Karpas-422 (cell line): ENCODE measurements at regions not wholly inside any gene's neighbourhood (a gene's known extent, or its start where the extent isn't known, plus 50 kb on each side); places are given as distances from the start of the nearest gene placed in this dataset.

ENCODE experiments used
- DNase-seq: peaks from one replicate; pipeline ENCODE4 v3.0.0-alpha.2; 2015
- H2AFZ ChIP-seq: fragments of 200-600 bp; sonication (generic); 2 replicates; pipeline ENCODE4 v1.6.1; 2014; ENCODE audit warnings: antibody characterized with exemption, low read length, mixed read lengths
- H3K27ac ChIP-seq: fragments of 200-600 bp; sonication (generic); 2 replicates; pipeline ENCODE4 v1.5.1; 2014; ENCODE audit warnings: mild to moderate bottlenecking, low read length, moderate library complexity
- H3K27me3 ChIP-seq: fragments of 200-600 bp; sonication (generic); 2 replicates; pipeline ENCODE4 v1.6.1; 2014; ENCODE audit warnings: low read length, mixed read lengths
- H3K36me3 ChIP-seq: fragments of 200-600 bp; sonication (generic); 2 replicates; pipeline ENCODE4 v1.6.1; 2014; ENCODE audit warnings: low read length, mixed read lengths; ENCODE audit not compliant: insufficient read depth
- H3K4me1 ChIP-seq: fragments of 200-600 bp; sonication (generic); 2 replicates; pipeline ENCODE4 v1.6.1; 2014; ENCODE audit warnings: mild to moderate bottlenecking, low read length, mixed read lengths
- H3K4me2 ChIP-seq: fragments of 200-600 bp; sonication (generic); 2 replicates; pipeline ENCODE4 v1.6.1; 2014; ENCODE audit warnings: low read length, low read depth, mild to moderate bottlenecking; ENCODE audit not compliant: poor library complexity, severe bottlenecking
- H3K4me3 ChIP-seq: fragments of 200-600 bp; sonication (generic); 2 replicates; pipeline ENCODE4 v1.5.1; 2014; ENCODE audit warnings: mild to moderate bottlenecking, antibody characterized with exemption, low read length, mixed read lengths
- H3K79me2 ChIP-seq: fragments of 200-600 bp; sonication (generic); 2 replicates; pipeline ENCODE4 v1.6.1; 2014; ENCODE audit warnings: mild to moderate bottlenecking, low read length, mixed read lengths
- H3K9ac ChIP-seq: fragments of 200-600 bp; sonication (generic); 2 replicates; pipeline ENCODE4 v1.6.0; 2014; ENCODE audit warnings: low read length
- H3K9me2 ChIP-seq: fragments of 200-600 bp; sonication (generic), shearing (Covaris generic); replicated peaks from 2 replicates; pipeline ENCODE4 v1.6.0; 2014; ENCODE audit warnings: mild to moderate bottlenecking, low read length, moderate library complexity; ENCODE audit not compliant: insufficient read depth
- H3K9me3 ChIP-seq: fragments of 300-700, 200-600 bp; sonication (generic); 2 replicates; pipeline ENCODE4 v1.6.1; 2014; ENCODE audit warnings: low read length, mixed read lengths
- H4K20me1 ChIP-seq: fragments of 200-600 bp; sonication (generic); 2 replicates; pipeline ENCODE4 v1.6.1; 2014; ENCODE audit warnings: mild to moderate bottlenecking, antibody characterized with exemption, low read length, low read depth; ENCODE audit not compliant: insufficient read depth

DNA sequence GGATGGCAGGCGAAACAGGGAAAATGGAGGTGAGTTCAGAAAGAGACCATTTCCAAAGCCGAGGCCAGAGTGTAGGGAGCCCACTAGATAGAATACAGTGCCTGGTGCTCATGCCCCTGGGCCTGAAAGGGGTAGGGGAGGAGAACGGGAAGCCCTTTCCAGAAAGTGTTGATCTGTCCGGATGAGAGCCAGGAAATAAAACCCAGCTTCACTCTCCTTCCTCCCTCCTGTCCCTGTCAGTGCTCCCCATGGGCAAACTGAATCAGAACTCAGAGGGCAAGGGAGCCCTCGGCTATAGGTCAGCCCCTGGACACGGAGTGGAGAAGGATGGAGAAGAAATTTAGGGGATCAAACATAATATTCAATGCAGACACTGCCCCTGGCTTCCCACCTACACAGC lies 57.7 kb upstream of the RPL38 start:
- Histone ChIP-seq H3K4me1 (no peaks in the 10 kb centered on the region), H3K9me2 (no peaks in the 10 kb centered on the region), H3K4me2 (no peak overlapping the region), H3K4me3 (no peak overlapping the region), H3K9ac (no peak overlapping the region), H4K20me1 (no peaks in the 10 kb centered on the region), H3K27me3 (no peaks in the 10 kb centered on the region), H3K36me3 (no peaks in the 10 kb centered on the region), H3K79me2 (no peaks in the 10 kb centered on the region), H3K9me3 (peaks cover 18% of the 10 kb centered on the region), H3K27ac (no peak overlapping the region), H2AFZ (no peak overlapping the region)
- no peak for DNase-seq

DNA sequence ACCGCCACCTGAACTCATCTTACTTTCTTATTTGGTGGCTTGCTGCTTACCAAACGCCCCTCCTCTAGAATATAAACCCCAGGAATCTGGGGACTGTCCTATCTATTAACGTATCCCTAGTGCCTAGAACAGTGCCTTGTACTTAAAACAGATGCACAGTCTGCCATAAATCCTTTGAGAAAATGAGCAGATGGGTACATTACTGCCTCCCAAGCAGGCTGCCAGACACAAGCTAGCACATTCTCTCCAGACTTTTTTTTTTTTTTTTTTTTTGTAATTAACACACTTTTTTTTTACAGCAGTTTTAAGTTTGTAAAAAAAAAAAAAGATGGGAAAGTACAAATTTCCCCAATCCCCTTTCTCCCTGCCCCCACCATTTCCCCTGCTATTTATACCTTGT lies 57.3 kb upstream of the RPL38 start:
- H3K4me1 ChIP-seq, result no peaks in the 10 kb centered on the region
- H3K9me2 ChIP-seq, result no peaks in the 10 kb centered on the region
- H3K4me3 ChIP-seq, result no peak overlapping the region
- no peak overlapping the region for H2AFZ ChIP-seq
- H4K20me1 ChIP-seq, result no peaks in the 10 kb centered on the region
- H3K9ac ChIP-seq, result no peak overlapping the region
- H3K27ac ChIP-seq, result no peak overlapping the region
- no peaks in the 10 kb centered on the region for H3K36me3 ChIP-seq
- H3K79me2 ChIP-seq, result no peaks in the 10 kb centered on the region
- H3K4me2 ChIP-seq, result no peak overlapping the region
- H3K27me3 ChIP-seq, result no peaks in the 10 kb centered on the region
- peaks cover 18% of the 10 kb centered on the region for H3K9me3 ChIP-seq
- DNase-seq, result no peak

DNA sequence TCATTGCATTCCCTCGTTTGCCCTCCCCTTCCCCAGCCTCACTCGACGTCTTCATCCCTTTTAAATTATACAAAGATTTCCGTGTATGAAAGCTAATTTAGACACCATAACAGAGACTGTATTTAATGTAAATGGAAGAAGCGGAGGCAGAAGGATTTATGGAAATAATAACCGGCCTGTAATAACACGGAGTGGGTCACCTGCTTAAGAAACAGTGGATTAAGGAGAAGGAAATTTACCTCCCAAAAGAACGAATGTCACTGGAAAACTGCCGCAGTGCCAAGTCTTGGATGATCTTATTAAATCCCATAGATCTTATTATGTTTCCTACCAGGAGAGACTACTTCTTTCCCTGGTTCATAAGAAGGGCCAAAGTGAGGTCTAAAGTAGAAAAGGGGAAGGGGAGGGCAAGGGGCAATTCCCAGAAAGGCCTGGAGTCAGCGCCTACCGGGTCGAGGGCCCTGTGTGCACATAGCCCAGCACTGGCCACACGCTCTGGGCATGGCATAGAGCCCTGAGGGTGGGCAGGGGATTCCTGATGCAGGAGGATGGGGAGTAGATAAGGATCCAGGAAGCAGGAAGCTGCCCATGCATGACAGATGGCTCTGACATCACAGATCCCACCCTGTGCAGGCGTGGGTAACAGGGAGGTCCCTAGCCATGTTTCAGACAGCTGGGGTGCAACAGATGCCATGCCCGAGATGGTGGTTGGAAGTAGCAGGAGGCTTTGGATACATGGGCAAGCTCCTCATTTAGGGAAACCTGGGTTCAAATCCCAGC lies 56.2 kb upstream of the RPL38 start:
- Histone ChIP-seq H3K27me3 (no peaks in the 10 kb centered on the region), H2AFZ (no peak overlapping the region), H3K4me1 (no peaks in the 10 kb centered on the region), H3K4me2 (no peak overlapping the region), H3K27ac (no peak overlapping the region), H3K36me3 (no peaks in the 10 kb centered on the region), H3K79me2 (no peaks in the 10 kb centered on the region), H4K20me1 (no peaks in the 10 kb centered on the region), H3K9me3 (peaks cover 12% of the 10 kb centered on the region), H3K4me3 (no peak overlapping the region), H3K9me2 (no peaks in the 10 kb centered on the region), H3K9ac (no peak overlapping the region)
- DNase-seq, result no peak

DNA sequence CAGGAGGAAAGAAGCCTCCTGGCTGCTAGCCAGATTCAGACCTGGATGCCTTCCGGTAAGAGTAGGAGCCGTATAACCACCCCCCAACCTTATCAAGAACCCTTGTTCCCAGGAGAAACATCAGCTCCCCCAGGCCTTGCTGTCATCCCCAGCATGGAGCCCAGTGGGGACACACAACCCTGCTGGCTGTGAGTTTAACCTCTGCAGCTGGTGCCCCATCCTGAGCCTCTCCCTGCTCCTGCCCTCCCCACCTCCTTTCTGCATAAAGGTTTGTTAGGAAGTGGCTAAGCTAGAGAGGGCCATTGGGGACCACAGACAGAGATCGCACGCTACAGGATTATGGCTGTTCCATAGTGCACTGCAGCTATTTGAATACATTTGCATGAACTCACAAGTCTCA lies 55.5 kb upstream of the RPL38 start:
- no peaks in the 10 kb centered on the region for H3K36me3 ChIP-seq
- no peaks in the 10 kb centered on the region for H3K9me2 ChIP-seq
- H3K4me1 ChIP-seq, result no peaks in the 10 kb centered on the region
- no peak overlapping the region for H3K9ac ChIP-seq
- no peak overlapping the region for H3K4me3 ChIP-seq
- no peaks in the 10 kb centered on the region for H3K79me2 ChIP-seq
- no peaks in the 10 kb centered on the region for H3K27me3 ChIP-seq
- peaks cover 9% of the 10 kb centered on the region for H3K9me3 ChIP-seq
- H2AFZ ChIP-seq, result no peak overlapping the region
- DNase-seq, result no peak
- H3K4me2 ChIP-seq, result no peak overlapping the region
- no peaks in the 10 kb centered on the region for H4K20me1 ChIP-seq
- no peak overlapping the region for H3K27ac ChIP-seq

DNA sequence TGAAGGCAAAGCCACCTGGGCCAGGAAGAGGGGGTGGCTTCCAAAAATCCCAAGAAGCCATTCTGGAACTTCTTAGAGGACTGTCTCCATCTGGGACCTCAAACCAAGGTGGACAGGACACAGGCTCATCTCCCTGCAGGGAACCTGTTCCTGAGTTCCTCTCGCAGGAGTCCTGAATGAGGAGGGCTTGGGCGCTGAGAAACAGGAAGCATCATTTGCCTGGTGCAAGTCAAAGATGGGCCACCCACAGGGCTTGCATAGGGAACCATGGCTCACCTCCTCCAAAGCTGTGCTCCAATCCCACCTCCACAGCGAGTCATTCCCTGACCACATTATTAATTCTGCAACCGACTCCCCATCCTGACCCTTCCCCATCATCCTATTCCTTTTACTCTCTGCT lies 55.0 kb upstream of the RPL38 start:
- Histone ChIP-seq H3K9me2 (no peaks in the 10 kb centered on the region), H3K9ac (no peak overlapping the region), H3K4me3 (no peak overlapping the region), H3K79me2 (no peaks in the 10 kb centered on the region), H3K4me1 (no peaks in the 10 kb centered on the region), H4K20me1 (no peaks in the 10 kb centered on the region), H2AFZ (no peak overlapping the region), H3K36me3 (no peaks in the 10 kb centered on the region), H3K27ac (no peak overlapping the region), H3K4me2 (no peak overlapping the region), H3K9me3 (peaks cover 6% of the 10 kb centered on the region; the same call in 1 of the 2 replicates), H3K27me3 (no peaks in the 10 kb centered on the region)
- DNase-seq, result no peak

DNA sequence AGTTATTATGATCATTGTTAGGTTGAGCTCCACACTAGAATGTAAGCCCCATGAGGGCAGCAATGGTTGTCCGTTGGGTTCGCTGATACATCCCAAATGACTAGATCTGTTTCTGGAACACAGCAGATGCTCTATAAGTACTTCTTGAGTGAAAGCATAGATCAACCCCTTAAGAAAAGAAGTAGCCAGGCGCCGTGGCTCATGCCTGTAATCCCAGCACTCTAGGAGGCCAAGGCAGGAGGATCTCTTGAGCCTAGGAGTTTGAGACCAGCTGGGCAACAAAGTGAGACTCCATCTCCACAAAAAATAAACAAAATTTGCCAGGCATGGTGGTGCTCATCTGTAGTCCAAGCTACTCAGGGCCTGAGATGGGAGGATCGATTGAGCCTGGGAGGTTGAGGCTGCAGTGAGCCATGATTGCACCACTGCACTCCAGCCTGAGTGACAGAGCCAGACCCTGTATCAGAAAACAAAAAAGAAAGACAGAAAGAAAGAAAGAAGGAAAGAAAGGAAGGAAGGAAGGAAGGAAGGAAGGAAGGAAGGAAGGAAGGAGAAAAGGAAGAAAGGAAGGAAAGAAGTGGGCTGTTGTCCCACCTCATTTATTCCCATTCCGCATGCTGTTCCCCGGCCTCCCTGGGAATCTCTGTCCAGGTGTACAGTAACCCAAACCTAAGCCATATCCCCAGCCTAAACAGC lies 54.4 kb upstream of the RPL38 start:
- Histone ChIP-seq H4K20me1 (no peaks in the 10 kb centered on the region), H3K9ac (no peak overlapping the region), H3K27me3 (no peaks in the 10 kb centered on the region), H3K4me3 (no peak overlapping the region), H3K79me2 (no peaks in the 10 kb centered on the region), H3K9me2 (no peaks in the 10 kb centered on the region), H3K9me3 (no peaks in the 10 kb centered on the region), H3K27ac (no peak overlapping the region), H3K4me2 (no peak overlapping the region), H2AFZ (no peak overlapping the region), H3K36me3 (no peaks in the 10 kb centered on the region), H3K4me1 (no peaks in the 10 kb centered on the region)
- no peak for DNase-seq

DNA sequence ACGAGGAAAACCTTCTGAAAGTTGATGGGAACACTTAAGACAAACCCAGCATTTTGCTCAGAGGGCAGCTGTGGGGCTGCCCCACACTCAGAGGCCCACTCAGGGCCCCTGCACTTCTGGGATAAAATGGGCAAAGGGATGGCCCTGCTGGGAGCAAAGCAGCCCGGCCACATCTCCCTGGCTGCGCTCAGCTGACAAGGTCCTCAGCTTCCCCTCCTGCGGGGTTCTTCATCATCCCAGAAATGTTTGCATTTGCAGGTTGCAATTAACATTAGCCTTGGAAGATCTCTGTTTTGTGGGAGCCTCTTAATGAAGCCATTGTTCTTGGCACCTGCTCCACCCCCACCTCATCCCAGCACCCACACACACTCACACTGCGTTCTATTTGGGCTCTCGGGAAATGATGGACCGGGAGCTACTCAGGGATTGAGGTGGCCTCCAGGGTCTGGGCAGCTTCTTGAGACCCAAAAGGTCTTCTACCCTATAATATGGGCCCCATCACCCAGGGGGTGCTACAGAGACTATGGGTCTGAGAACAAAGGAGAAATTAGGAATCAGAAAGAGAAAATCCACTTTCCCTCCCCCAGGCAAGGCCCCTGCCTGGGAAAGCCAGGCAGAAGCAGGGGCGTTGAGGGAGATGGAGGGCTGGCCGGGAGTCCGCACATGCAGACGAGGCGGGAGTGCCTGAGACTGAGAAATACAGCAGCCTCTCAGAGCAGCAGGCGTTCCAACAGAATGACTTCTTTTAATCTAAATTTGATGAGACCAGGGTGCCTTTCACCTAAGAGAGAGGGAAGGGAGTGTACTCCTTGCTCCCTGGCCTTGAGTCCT lies 53.7 kb upstream of the RPL38 start:
- no peaks in the 10 kb centered on the region for H3K9me3 ChIP-seq
- H3K4me2 ChIP-seq, result no peak overlapping the region
- no peak overlapping the region for H3K4me3 ChIP-seq

DNA sequence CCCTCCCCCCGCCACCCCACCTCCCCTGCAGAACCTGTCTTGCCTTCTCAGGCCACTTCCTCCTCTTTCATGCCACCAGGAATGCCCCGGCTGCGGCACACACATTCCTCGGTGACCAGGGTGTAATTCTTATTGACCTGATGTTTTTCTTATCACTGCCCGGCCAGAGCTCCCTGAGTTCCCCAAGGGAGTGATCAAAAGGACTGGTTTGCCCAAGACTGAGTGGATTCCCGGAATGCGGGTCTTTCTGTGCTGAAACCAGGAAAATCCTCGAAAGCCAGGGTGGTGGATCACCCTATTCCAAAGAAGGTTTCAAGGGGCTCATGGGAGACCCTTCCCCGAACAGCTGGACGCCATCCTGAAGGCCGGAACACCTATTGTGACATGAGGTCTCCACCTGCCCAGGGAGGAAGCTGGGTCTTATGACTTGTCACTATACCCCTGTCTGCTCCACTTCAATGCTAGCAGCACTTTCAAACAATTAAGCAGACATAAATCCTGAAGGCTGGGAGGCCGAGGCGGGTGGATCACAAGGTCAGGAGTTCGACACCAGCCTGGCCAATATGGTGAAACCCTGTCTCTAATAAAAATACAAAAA lies 53.0 kb upstream of the RPL38 start:
- no peaks in the 10 kb centered on the region for H3K36me3 ChIP-seq
- no peak overlapping the region for H3K4me3 ChIP-seq
- no peak for DNase-seq

More for the DNA sequence above, 53.7 kb upstream of the RPL38 start:
- Histone ChIP-seq H3K79me2 (no peaks in the 10 kb centered on the region), H3K27ac (no peak overlapping the region), H3K27me3 (no peaks in the 10 kb centered on the region), H3K9ac (no peak overlapping the region), H3K4me1 (no peaks in the 10 kb centered on the region), H4K20me1 (no peaks in the 10 kb centered on the region), H2AFZ (no peak overlapping the region), H3K9me2 (no peaks in the 10 kb centered on the region), H3K36me3 (no peaks in the 10 kb centered on the region)
- no peak for DNase-seq

More for the DNA sequence above, 53.0 kb upstream of the RPL38 start:
- no peaks in the 10 kb centered on the region for H3K79me2 ChIP-seq
- H3K27ac ChIP-seq, result no peak overlapping the region
- H3K4me2 ChIP-seq, result no peak overlapping the region
- no peak overlapping the region for H3K9ac ChIP-seq
- H3K9me2 ChIP-seq, result no peaks in the 10 kb centered on the region
- H3K27me3 ChIP-seq, result no peaks in the 10 kb centered on the region
- H3K9me3 ChIP-seq, result no peaks in the 10 kb centered on the region
- no peaks in the 10 kb centered on the region for H3K4me1 ChIP-seq
- no peaks in the 10 kb centered on the region for H4K20me1 ChIP-seq
- H2AFZ ChIP-seq, result no peak overlapping the region
